GM12873 (cell line): ENCODE measurements at regions not wholly inside any gene's neighbourhood (a gene's known extent, or its start where the extent isn't known, plus 50 kb on each side); places are given as distances from the start of the nearest gene placed in this dataset.

Experiments used
- TF ChIP-seq, protein P1 (sequence below): IDR thresholded peaks from 2 replicates; pipeline ENCODE4 v1.5.1; 2012; ENCODE audit warnings: low read depth, mild to moderate bottlenecking, moderate library complexity, low read length, control low read depth; ENCODE audit not compliant: insufficient read depth; ENCODE audit errors: missing control alignments

GRCh38 chr11:70857894-70858293 lies 394.5 kb downstream of the SHANK2 start:
- TF ChIP-seq, protein P1, sequence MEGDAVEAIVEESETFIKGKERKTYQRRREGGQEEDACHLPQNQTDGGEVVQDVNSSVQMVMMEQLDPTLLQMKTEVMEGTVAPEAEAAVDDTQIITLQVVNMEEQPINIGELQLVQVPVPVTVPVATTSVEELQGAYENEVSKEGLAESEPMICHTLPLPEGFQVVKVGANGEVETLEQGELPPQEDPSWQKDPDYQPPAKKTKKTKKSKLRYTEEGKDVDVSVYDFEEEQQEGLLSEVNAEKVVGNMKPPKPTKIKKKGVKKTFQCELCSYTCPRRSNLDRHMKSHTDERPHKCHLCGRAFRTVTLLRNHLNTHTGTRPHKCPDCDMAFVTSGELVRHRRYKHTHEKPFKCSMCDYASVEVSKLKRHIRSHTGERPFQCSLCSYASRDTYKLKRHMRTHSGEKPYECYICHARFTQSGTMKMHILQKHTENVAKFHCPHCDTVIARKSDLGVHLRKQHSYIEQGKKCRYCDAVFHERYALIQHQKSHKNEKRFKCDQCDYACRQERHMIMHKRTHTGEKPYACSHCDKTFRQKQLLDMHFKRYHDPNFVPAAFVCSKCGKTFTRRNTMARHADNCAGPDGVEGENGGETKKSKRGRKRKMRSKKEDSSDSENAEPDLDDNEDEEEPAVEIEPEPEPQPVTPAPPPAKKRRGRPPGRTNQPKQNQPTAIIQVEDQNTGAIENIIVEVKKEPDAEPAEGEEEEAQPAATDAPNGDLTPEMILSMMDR: no peak

DNA sequence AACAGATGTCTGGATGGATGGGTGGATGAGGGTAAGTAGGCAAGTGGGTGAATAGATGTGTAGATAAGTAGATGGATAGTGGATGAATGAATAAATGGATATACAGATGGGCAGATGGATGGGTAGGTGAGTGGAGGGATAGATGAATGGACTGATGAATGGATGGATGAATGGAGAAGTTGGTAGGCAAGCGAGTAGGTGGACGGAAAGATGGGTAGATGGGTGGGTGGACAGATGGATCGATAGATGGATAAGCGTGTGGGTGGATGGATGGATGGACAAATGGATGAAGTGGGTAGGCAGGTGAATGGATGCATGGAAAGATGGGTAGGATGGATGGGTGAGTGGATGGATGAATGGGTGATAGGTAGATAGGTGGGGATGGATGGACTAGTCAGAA lies 393.2 kb downstream of the SHANK2 start:
- TF ChIP-seq, protein P1: no peak

DNA sequence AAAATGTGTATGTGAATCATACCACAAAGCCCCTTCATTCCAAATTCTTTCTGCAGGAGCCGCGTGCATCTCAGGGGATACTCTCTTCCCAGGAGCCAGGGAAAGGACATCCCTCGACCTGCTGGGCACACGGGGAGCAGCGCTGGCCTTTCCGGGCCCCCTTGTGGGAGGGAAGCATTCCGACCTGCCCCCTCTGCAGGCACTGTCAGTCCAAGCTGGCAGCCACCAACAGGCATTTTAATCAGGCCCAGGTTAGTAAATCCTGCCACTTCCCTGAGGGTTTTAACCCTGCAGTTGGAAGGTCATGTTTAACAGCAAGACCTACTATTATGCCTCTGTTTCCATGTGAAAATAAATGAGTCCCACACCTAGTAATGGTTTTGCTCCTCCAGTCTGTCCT lies 391.5 kb downstream of the SHANK2 start:
- TF ChIP-seq, protein P1: no peak

DNA sequence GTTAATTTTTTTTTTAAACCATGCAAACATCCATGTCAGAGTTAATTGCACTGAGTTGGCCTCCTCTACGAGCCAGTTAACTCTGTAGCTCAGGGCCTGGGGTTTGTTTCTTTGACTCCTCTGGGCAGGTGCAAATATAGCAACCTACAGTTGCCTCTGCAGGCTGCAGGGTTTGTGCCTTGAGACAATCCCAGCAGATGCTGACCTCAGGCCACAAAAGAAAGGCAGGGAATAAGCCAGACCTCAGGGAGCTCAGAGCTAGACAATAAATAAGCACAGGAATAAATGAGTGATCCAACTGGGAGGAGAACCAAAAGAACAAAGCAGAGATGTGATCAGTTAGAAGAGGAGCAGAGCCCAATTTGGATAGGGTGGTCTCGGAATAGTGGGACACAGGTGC lies 390.8 kb downstream of the SHANK2 start:
- TF ChIP-seq, protein P1: no peak

DNA sequence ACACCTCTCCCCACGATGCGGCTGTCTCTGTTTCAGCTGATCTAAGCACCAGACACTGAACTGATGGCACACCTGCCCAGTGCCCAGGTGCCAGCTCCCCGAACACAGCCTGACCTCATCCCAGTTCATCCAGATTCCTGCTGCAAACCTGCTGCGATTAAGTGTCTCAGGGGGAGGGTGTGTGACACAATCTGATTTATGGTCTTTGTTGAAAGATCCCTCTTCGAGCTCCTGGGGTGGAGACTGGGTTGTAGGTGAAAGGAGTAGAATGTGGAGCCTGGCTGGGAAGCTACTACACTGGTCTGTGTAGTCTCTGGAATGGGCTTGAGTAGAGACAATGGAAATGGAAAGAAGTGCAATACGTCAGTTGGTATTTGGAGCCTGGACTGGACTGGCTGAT lies 390.3 kb downstream of the SHANK2 start:
- TF ChIP-seq, protein P1: no peak

DNA sequence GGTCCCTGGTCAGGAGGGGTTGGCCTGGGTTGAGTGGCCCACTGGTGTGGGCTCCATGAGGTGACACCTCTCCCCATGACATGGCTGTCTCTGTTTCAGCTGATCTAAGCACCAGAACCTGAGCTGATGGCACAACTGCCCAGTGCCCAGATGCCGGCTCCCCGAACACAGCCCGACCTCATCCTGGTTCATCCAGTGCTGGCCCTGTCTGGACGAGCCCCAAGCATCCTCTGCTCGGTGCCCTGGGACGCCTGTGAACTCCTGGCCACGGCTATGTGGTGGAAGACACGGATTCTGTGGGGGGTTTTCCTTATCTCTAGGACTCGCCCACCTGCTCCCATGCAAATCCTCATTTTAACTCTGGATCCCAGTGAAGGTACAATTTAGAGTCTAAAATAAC lies 389.2 kb downstream of the SHANK2 start:
- TF ChIP-seq, protein P1: no peak

DNA sequence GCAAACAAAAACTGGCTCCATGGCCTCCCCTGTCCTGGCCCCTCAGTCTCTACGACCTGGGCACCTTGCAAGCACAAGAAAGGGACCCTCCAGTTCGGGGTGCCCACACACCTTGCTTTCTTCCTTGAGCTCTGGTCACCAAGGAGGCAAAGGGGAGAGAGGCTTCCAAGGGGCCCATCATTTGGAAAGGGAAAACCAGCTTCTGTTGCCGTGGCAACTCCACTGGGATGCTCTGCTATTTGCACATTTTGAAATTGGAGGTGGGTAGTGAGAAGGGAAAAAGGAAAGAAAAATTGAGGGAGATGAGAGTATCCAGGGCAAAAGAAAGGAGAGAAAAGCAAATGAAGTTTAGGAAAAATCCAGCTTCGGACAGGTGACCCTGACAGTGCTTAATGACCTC lies 388.4 kb downstream of the SHANK2 start:
- TF ChIP-seq, protein P1: no peak
